Fibroblast of villous mesenchyme (primary cell): ENCODE measurements at regions not wholly inside any gene's neighbourhood (a gene's known extent, or its start where the extent isn't known, plus 50 kb on each side); places are given as distances from the start of the nearest gene placed in this dataset.

Source experiments
- DNase-seq: peaks from one replicate; pipeline ENCODE4 v3.0.0-alpha.2; 2010; ENCODE audit warnings: low read depth
- H3K4me3 ChIP-seq: 2 replicates; pipeline ENCODE4 v1.5.1; 2011; ENCODE audit warnings: low read depth, mild to moderate bottlenecking, low read length
- TF ChIP-seq, protein P1 (sequence below): IDR thresholded peaks from 2 replicates; pipeline ENCODE4 v1.5.1; 2012; ENCODE audit warnings: low read depth, mild to moderate bottlenecking, low read length; ENCODE audit not compliant: insufficient read depth

GRCh38 chr2:12817870-12818269, 101.1 kb downstream of the TRIB2 start:
- H3K4me3 ChIP-seq = no peak overlapping the region
- TF ChIP-seq, protein P1, sequence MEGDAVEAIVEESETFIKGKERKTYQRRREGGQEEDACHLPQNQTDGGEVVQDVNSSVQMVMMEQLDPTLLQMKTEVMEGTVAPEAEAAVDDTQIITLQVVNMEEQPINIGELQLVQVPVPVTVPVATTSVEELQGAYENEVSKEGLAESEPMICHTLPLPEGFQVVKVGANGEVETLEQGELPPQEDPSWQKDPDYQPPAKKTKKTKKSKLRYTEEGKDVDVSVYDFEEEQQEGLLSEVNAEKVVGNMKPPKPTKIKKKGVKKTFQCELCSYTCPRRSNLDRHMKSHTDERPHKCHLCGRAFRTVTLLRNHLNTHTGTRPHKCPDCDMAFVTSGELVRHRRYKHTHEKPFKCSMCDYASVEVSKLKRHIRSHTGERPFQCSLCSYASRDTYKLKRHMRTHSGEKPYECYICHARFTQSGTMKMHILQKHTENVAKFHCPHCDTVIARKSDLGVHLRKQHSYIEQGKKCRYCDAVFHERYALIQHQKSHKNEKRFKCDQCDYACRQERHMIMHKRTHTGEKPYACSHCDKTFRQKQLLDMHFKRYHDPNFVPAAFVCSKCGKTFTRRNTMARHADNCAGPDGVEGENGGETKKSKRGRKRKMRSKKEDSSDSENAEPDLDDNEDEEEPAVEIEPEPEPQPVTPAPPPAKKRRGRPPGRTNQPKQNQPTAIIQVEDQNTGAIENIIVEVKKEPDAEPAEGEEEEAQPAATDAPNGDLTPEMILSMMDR = no peak
- no peak for DNase-seq

- H3K4me3 ChIP-seq = no peak overlapping the region
- TF ChIP-seq, protein P1 = no peak
- DNase-seq = no peak
Measured at GRCh38 chr2:12818416-12819102, 101.8 kb downstream of the TRIB2 start.

- H3K4me3 ChIP-seq = no peak overlapping the region
- peak; percentile 99 for DNase-seq
- TF ChIP-seq, protein P1 = no peak
Measured at GRCh38 chr2:12819103-12819475, 102.4 kb downstream of the TRIB2 start.

- no peak overlapping the region for H3K4me3 ChIP-seq
- TF ChIP-seq, protein P1 = no peak
- DNase-seq = peak; percentile 88
Measured at GRCh38 chr2:12819721-12820120, 103.0 kb downstream of the TRIB2 start.

DNA sequence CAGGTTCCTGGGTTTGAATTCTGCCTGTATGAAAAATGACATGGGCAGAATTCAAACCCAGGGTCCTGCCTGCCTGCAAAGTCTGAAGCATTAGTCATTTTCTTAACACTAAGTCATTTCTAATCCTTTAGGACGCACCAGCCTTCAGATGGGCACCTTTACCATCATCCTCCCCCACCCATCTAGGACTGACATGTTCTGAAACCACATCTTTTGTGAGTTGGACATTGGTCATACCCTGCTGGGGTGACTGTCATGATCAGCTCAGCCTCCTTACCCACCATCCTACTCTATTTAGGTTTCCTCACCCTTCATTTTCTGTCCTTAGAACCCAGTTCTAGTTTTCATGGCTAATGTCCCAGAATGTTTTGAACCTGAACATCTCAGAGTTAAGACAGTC, 104.9 kb downstream of the TRIB2 start:
- TF ChIP-seq, protein P1 = no peak
- no peak for DNase-seq
- H3K4me3 ChIP-seq = no peak overlapping the region

DNA sequence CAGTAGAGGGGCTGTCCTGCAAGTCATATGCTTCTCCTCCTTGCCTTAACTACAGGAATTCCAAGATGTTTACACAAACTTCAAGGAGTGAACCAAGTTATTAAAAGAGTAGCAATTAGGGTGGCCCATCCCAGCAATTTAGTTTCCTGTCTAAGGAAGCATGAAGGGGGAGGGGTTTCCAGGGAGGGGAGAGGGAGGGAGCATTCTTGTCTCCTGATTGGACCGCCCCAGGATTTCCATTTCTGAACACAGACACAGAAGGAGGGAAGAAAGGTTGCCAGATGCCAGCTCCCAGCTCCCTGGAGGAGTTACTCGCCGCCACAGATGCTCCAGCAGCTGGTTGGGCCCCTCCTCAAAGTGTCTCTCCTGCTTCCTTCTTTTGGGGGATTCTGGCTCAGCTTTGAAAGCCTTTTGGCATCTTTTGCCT, 107.6 kb downstream of the TRIB2 start:
- H3K4me3 ChIP-seq = no peak overlapping the region
- DNase-seq = peak; percentile 73
- TF ChIP-seq, protein P1 = no peak

DNA sequence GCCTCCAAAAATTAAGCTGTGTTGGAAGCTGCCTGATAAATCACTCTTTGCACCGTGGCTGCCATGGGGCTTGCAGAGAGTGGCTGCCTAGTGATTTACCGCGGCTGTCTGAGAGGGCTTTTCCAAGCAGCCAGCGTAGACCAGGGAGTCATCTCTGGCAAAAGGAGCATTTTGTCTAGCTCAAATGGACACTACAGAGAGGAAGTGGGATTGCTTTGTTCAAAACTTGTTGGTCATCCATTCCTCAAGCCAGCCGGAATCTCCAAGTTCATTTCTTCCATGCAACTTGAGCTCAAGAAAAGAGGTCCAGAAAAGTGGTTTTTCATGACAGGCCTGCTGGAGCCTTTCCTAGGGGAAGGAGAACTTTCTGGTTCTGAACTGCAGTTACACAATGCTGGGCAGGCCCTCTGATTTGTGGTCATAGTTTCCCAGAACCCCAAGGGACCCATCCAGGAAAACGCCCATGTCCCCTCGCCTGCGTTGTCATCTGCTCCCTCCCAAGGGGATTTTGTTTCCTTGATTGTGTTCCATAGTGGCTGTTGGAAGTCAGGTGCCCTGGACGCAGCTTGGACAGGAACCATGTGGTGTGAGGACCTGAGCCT, 108.1 kb downstream of the TRIB2 start:
- TF ChIP-seq, protein P1 = no peak
- no peak overlapping the region for H3K4me3 ChIP-seq
- peak; percentile 21 for DNase-seq
